NCI-H69 (cell line): ENCODE measurements at regions not wholly inside any gene's neighbourhood (a gene's known extent, or its start where the extent isn't known, plus 50 kb on each side); places are given as distances from the start of the nearest gene placed in this dataset.
A peak's percentile ranks its signal among the peaks of the same experiment; 100 is the strongest.
"Not testable (repeated sequence)": the region's sequence is repeated elsewhere in the genome, so short reads cannot be mapped to it uniquely, and the experiment has no call there.

Source experiments
- DNase-seq: peaks from one replicate; lab custom pipeline; 2025; lab: John Stamatoyannopoulos, UW

DNA sequence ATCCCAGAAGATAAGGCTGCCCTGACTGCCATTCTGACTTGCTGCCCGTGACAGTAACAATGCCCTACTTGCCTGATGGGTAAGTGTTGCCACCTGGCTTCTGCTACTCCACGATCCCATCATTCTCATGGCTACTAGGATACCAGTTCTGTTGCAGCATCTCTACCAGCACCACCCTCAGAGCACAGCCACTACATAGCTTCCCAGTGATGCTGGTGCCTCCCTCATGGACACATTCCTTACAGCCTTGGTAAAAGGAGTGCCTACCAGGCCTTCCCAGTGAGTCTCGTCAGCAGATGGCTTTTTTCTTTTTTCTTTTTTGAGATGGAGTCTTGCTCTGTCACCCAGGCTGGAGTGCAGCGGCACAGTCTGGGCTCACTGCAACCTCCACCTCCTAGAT is 84.4 kb upstream of the CMKLR1 start:
- DNase-seq = no peak

DNA sequence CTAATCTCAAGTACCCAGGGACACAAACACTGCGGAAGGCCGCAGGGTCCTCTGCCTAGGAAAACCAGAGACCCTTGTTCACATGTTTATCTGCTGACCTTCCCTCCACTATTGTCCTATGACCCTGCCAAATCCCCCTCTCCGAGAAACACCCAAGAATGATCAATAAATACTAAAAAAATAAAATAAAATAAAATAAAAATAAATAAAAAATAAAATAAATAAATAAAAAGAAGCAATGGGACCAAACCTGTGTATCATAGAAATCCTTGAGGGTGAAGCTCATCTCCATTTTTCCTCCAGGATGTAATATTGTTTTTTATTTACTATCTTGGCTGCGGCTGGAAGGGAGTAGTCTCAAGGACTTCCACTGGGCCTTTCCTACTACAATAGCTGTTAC is 82.0 kb upstream of the CMKLR1 start:
- not testable (repeated sequence) for DNase-seq

- DNase-seq = not testable (repeated sequence)
These were observed 81.3 kb upstream of the CMKLR1 start for GRCh38 chr12:108420421-108420820.

DNA sequence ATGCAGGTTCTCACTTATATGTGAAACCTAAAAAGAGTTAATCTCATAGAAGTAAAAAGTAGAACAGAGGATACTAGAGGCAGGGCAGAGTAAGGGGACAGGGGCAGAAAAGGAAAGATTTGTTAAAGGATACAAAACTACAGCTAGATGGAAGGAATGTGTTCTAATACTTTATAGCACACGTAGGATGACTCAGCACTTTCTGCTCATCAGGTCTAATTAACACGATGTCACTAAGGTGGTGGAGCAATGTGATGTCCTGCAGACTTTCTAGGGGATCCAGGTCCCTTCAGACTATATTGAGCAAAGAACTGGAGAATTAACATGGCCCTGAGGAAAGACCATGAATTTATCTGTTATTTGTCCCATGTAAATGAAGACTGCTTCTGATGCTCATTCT is 80.8 kb upstream of the CMKLR1 start:
- DNase-seq = no peak

DNA sequence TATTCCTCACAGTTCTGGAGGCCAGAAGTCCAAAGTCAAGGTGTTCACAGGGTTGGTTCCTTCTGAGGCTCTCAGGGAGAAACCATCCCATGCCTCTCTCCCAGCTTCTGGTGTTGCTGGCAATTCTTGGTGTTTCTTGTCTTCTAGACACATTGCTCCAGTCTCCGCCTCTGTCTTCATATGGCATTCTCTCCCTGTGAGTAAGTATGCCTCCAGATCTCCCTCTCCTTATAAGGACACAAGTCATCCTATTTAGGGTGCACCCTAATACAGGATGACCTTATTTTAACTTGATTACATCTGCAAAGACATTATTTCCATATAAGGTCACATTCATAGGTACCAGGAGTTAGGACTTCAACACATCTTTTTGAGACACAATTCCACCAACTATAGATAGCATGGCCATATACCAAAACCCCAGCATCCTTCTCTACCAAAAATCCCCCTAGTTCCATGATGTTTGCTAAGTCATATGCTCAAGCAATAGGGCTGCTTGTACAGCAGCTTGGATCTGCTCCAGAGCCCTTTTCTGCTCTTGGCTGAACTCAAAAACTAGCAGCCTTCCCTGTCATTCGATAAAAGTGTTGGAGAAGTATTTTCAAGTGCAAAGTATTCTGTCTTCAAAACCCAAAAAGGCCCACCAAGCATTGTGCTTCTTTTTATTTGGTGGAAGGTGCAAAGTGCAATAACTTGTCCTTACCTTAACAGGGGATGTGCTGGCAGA is 79.2 kb upstream of the CMKLR1 start:
- DNase-seq = no peak

- DNase-seq = no peak
These were observed 74.9 kb upstream of the CMKLR1 start for GRCh38 chr12:108414021-108414420.

DNA sequence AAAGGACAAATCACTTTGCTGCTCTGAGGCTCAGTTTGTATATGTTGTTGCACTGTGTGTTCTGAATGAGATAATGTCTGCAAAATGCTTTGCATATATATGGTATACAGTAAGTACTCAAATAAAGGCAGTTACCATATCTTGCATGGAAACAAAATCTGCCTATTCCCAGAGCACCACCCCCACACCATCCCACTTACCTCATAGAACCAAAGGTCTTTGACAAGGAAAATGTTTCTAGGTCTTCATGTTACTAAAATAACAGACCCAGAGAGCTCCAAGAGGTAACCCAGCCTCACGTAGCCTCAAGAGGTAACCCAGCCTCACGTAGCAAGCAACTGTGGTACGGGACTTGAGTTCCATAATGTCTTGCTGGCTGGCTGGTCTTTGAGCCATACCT is 71.6 kb upstream of the CMKLR1 start:
- DNase-seq = no peak

DNA sequence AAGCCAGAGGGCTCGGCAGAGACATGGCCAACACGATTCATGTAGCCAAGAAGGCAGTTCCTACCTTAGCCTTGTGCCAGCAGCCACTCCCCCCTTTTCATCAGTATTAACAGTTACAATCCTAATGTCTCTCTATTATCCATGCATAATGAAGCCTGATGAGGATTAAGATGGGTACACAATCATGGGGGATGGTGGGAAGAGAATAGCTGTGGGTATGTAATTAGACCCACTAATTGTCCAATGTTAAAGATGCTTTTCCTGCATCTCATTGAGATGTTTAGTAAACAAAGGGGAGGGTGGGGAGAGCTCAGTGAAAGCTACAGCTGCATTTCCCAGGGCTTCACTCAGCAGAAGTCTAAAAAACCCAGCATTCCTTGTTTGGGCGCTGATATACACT is 70.4 kb upstream of the CMKLR1 start:
- no peak for DNase-seq

GRCh38 chr12:108403952-108404351 is 64.8 kb upstream of the CMKLR1 start:
- no peak for DNase-seq

DNA sequence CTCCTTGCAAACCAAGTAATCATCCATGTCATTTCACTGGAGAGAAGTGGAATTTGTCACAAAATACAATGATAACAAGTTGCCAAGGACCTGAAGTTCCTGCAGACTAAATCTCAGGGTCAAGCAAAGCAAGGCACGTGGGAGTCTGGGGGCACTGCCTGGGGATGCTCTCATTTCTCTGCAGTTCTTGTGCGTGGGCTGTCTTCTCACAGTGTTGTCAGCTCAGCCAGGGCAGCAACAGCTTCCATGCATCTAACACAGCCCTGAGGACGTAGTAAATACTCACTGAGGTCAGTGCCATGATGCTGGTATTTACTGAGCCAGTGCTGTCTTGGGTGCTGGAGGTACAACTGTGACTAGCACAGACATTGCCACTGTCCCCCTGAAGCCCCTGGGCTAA is 62.9 kb upstream of the CMKLR1 start:
- no peak for DNase-seq

DNA sequence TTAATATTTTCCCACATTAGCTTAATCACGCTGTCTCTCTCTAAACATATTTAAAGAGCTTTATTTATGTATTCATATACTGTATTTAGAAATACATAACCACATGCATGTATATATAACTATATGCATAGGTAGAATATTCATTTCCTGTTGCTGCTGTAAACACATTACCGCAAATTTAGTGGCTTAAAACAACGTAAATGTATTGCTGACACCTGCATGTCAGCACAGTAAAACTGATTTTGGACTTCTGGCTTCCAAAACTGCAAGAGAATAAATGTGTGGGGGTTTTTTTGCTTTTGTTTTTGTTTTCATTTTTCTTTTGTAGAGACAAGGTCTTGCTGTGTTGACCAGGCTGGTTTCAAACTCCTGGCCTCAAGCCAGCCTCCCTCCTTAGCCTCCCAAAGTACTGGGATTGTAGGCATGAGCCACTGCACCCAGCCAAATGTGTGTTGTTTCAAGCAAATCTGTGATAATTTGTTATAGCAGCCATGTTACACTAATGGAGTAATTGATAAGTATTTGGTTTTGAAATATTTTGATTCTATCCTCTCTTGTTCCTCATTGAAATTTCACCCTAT is 61.9 kb upstream of the CMKLR1 start:
- DNase-seq = no peak

DNA sequence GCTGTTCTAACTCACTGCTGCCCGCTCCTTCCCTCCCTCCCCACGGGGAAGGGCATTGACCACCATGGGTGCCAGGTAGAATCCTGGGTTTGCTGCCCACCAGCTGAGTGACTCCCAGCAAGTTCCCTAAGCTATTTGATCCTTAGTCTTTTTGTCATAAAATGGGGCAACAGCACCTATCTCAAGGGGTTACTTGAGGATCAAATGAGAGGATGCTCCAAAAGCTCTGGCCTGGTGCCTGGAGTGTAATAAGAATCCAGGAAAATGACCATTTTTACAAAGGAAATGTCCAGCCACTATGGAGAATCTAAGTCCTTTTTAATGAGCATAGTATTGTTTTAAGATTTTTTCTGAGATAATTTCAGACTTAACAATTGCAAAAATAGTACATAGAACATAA is 61.4 kb upstream of the CMKLR1 start:
- no peak for DNase-seq

- DNase-seq = no peak
These were observed 60.9 kb upstream of the CMKLR1 start for GRCh38 chr12:108400056-108400455.

DNA sequence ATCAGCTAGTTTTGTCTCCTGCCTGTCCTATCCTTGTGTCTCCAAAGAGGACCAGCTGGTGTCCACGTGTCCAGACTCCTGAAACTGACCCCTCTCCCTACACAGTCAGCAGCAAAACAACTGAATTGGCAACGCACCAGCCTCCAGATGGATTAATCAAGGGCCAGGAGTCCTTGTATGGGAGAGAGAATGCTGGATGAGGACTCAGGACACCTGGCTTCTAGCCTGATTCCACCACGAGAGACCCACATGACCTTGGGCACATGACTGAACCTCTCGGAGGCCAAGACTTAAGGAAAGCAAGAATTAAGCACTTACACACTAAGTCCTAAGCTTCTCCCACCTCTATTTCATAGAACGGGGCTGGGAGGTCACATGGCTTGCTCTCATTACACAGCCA is 60.4 kb upstream of the CMKLR1 start:
- no peak for DNase-seq

- peak; percentile 7 for DNase-seq
These were observed 55.1 kb upstream of the CMKLR1 start for GRCh38 chr12:108394196-108394595.

GRCh38 chr12:108392284-108392683 is 53.2 kb upstream of the CMKLR1 start:
- no peak for DNase-seq

DNA sequence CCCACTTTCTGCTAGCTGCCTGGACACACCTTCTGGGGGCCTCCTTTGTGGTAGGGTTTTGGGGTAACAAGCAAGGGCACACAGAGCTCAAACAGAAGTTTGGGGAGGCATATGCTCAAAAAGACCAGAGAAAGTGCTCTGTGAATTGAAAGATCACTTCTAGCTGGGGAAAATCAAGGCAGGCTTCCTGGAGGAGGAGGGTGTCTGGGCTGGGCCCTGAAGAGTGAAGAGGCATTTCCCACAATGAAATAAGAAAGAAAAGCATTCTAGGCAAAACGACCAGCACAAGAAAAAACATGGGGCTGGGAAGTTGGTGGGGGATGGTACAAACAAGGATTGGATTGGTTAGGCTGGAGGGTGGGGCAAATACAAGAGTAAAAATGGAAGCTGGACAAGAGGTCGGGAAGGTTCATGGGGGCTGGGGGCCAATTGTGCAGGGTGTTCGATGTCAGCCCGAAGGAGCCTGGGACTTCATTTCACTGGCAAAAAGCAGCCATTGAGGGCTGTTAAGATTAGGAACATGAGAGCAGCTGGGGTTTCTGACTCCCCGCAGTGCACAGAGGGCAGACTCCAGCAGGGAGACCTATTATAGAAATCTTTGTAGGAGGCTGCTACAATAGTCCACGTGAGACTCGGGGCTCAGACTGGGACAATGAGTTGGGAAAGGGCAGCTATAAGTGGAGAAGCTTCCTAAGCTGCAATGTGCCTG is 51.5 kb upstream of the CMKLR1 start:
- peak; percentile 40 for DNase-seq

GRCh38 chr12:108389544-108389943 is 50.4 kb upstream of the CMKLR1 start:
- no peak for DNase-seq
